ENCODE measurements at regions not wholly inside any gene's neighbourhood (a gene's known extent, or its start where the extent isn't known, plus 50 kb on each side); places are given as distances from the start of the nearest gene placed in this dataset.

GRCh38 chr11:26150031-26150430, 181.9 kb upstream of the ANO3 start:
- TF ChIP-seq ZNF274 (IDR thresholded peaks at IDR 0.05; ENCODE audit: low read depth, low read length) (no peak), YY1 (IDR thresholded peaks at IDR 0.05; ENCODE audit: insufficient read depth, insufficient read length) (no peak)

All from NT2/D1 (cell line).